Psoas muscle (tissue), 7 donors: ENCODE measurements at regions not wholly inside any gene's neighbourhood (a gene's known extent, or its start where the extent isn't known, plus 50 kb on each side); places are given as distances from the start of the nearest gene placed in this dataset.

Experiments used
- ATAC-seq, 4 donors: fragments of 200-7000 bp; cut with Tn5 transposase; one replicate each; pipeline ENCODE4 v1.9.1; 2020; ENCODE audit warnings: moderate library complexity in 3 of 4, mild to moderate bottlenecking in 2 of 4
- DNase-seq, 2 donors: peaks; one replicate each; pipeline ENCODE4 v3.0.0-alpha.2; 2020
- H3K27ac ChIP-seq: fragments of 200-600 bp; one replicate; pipeline ENCODE4 v1.8.0; 2022
- H3K27me3 ChIP-seq, 3 donors: fragments of 200-600 bp in 1 of 3; one replicate each; pipeline versions ENCODE4 v1.6.1 to v1.8.0; 2013 to 2022; ENCODE audit warnings: low read length in 2 of 3, mild to moderate bottlenecking in 2 of 3, moderate library complexity in 1 of 3; ENCODE audit not compliant: insufficient read depth in 3 of 3
- H3K36me3 ChIP-seq, 2 donors: fragments of 200-600 bp in 1 of 2; one replicate each; pipeline versions ENCODE4 v1.6.1 to v1.8.0; 2013 to 2022; ENCODE audit warnings: low read depth in 1 of 2, mild to moderate bottlenecking in 1 of 2, moderate library complexity in 1 of 2; ENCODE audit not compliant: insufficient read depth in 1 of 2
- H3K4me1 ChIP-seq: fragments of 200-600 bp; one replicate; pipeline ENCODE4 v1.8.0; 2022
- H3K4me3 ChIP-seq: fragments of 200-600 bp; one replicate; pipeline ENCODE4 v1.8.0; 2022; ENCODE audit warnings: mild to moderate bottlenecking
- H3K9me3 ChIP-seq: fragments of 200-600 bp; one replicate; pipeline ENCODE4 v1.8.0; 2022
- WGBS, 3 donors: extraction: QIAGEN DNeasy Blood & Tissue Kit; methylation state at CpG; one replicate each; pipeline versions ENCODE4 v1.1.6 to v1.1.7; 2013; 5-methylcytosine and 5-hydroxymethylcytosine counted together
- intact Hi-C, 2 donors: fragments of 100-400 bp; cut with DNase I; formaldehyde crosslinking; loops; one replicate each; pipeline versions ENCODE4 v1.11.0 to v1.14.2; 2022
- TF ChIP-seq, protein P1 (sequence below): fragments of 200-600 bp; IDR thresholded peaks from one replicate; pipeline ENCODE4 v1.8.0; 2022; ENCODE audit warnings: antibody characterized with exemption
- donor health status: healthy with polysubstance abuse.
- donor health status: DM: no; HTN: no; CAD: no; lungs with moderate emphysema.
- donor health status: Bipolar disorder and iron deficiency.
- donor health status: healthy.
- donor health status: DM: yes; HTN: yes; CAD: no.
- donor health status: DM: no; HTN: no; CAD: no.
- donor health status: DM: yes; HTN: yes; CAD: no.

- H3K27me3 ChIP-seq = no peaks in the 10 kb centered on the region
- no peak for DNase-seq
- TF ChIP-seq, protein P1, sequence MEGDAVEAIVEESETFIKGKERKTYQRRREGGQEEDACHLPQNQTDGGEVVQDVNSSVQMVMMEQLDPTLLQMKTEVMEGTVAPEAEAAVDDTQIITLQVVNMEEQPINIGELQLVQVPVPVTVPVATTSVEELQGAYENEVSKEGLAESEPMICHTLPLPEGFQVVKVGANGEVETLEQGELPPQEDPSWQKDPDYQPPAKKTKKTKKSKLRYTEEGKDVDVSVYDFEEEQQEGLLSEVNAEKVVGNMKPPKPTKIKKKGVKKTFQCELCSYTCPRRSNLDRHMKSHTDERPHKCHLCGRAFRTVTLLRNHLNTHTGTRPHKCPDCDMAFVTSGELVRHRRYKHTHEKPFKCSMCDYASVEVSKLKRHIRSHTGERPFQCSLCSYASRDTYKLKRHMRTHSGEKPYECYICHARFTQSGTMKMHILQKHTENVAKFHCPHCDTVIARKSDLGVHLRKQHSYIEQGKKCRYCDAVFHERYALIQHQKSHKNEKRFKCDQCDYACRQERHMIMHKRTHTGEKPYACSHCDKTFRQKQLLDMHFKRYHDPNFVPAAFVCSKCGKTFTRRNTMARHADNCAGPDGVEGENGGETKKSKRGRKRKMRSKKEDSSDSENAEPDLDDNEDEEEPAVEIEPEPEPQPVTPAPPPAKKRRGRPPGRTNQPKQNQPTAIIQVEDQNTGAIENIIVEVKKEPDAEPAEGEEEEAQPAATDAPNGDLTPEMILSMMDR = no peak
- ATAC-seq = no peak
- no peaks in the 10 kb centered on the region for H3K36me3 ChIP-seq
- no peak overlapping the region for H3K4me3 ChIP-seq
- WGBS, 3 donors = 48 to 56% (median 52%) methylated on average over 4 of the region's 4 CpGs
- H3K27ac ChIP-seq = no peak overlapping the region
- intact Hi-C loops = no loop called here
- H3K9me3 ChIP-seq = no peaks in the 10 kb centered on the region
- H3K4me1 ChIP-seq = no peaks in the 10 kb centered on the region
Measured at GRCh38 chr13:106246666-106247188, 288.7 kb downstream of the EFNB2 start.

- 77 to 85% (median 83%) methylated on average over 3 of the region's 3 CpGs for WGBS, 3 donors
- H3K9me3 ChIP-seq = no peaks in the 10 kb centered on the region
- DNase-seq = no peak
- H3K27ac ChIP-seq = no peak overlapping the region
- no peaks in the 10 kb centered on the region for H3K27me3 ChIP-seq
- TF ChIP-seq, protein P1 = no peak
- no peaks in the 10 kb centered on the region for H3K36me3 ChIP-seq
- ATAC-seq = no peak
- intact Hi-C loops = no loop called here
- H3K4me1 ChIP-seq = no peaks in the 10 kb centered on the region
- no peak overlapping the region for H3K4me3 ChIP-seq
Measured at GRCh38 chr13:106246242-106246641, 289.2 kb downstream of the EFNB2 start.

GRCh38 chr13:106243011-106243565 is 292.4 kb downstream of the EFNB2 start:
- no peak overlapping the region for H3K4me3 ChIP-seq
- intact Hi-C loops = no loop called here
- no peak for ATAC-seq
- H3K27me3 ChIP-seq = no peaks in the 10 kb centered on the region
- H3K4me1 ChIP-seq = no peaks in the 10 kb centered on the region
- no peak overlapping the region for H3K27ac ChIP-seq
- TF ChIP-seq, protein P1 = no peak
- H3K36me3 ChIP-seq = no peaks in the 10 kb centered on the region
- H3K9me3 ChIP-seq = no peaks in the 10 kb centered on the region
- DNase-seq = no peak
- WGBS, 3 donors = 87 to 90% (median 87%) methylated on average over 6 of the region's 6 CpGs

GRCh38 chr13:106241974-106242953 is 293.2 kb downstream of the EFNB2 start:
- TF ChIP-seq, protein P1 = no peak
- DNase-seq = no peak
- Histone ChIP-seq H3K36me3 (no peaks in the 10 kb centered on the region), H3K9me3 (no peaks in the 10 kb centered on the region), H3K4me1 (no peaks in the 10 kb centered on the region), H3K27ac (no peak overlapping the region), H3K4me3 (no peak overlapping the region), H3K27me3 (no peaks in the 10 kb centered on the region)
- intact Hi-C loops = no loop called here
- ATAC-seq = no peak
- 83 to 88% (median 84%) methylated on average over 10 of the region's 10 CpGs for WGBS, 3 donors
